ENCODE measurements at regions not wholly inside any gene's neighbourhood (a gene's known extent, or its start where the extent isn't known, plus 50 kb on each side); places are given as distances from the start of the nearest gene placed in this dataset.

DNA sequence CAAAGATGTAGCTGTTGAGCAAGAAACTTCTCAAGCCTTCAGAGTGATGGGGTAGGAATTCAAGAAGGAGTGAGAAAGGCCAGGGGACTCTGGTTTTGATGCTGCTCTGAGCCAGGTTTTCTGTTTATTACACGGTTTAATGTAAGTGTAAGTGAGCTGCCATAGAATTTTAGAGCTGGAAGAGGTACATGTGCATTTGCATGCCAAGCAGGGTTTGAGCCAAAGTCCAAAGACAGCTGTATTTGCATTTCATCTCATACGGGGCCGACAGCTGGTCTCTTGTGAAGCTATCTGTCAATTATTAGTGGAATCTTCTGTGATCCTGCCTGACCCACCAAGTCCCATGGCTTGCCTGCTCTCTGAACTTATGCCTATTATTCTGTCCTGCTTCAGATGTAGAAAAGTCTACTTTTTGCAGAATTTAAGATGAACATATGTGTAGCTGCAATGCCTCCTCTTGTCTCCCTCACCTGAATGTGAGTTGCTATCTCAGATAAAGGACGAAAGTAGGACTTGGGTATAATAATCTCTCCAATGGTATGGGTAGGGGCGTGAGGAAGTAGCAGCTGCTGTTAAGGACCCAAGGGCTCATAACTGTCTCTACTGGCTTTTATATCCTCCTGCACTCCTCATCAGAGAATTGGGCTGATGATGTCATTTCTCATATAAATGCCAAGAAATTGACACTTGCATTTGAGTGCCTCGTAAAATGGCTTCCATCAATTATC, 160.0 kb downstream of the SQOR start:
- TF ChIP-seq, protein P1, sequence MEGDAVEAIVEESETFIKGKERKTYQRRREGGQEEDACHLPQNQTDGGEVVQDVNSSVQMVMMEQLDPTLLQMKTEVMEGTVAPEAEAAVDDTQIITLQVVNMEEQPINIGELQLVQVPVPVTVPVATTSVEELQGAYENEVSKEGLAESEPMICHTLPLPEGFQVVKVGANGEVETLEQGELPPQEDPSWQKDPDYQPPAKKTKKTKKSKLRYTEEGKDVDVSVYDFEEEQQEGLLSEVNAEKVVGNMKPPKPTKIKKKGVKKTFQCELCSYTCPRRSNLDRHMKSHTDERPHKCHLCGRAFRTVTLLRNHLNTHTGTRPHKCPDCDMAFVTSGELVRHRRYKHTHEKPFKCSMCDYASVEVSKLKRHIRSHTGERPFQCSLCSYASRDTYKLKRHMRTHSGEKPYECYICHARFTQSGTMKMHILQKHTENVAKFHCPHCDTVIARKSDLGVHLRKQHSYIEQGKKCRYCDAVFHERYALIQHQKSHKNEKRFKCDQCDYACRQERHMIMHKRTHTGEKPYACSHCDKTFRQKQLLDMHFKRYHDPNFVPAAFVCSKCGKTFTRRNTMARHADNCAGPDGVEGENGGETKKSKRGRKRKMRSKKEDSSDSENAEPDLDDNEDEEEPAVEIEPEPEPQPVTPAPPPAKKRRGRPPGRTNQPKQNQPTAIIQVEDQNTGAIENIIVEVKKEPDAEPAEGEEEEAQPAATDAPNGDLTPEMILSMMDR (IDR thresholded peaks at IDR 0.05) = no peak
- no peaks in the 10 kb centered on the region for H3K36me3 ChIP-seq
- H3K4me3 ChIP-seq (ENCODE audit: low read depth in 1 of 2, low read length in 1 of 2) = no peak overlapping the region
- no peaks in the 10 kb centered on the region for H3K9me3 ChIP-seq
- H3K4me1 ChIP-seq (ENCODE audit: control insufficient read depth in 1 of 2, insufficient read depth in 1 of 2, low read depth in 1 of 2, low read length in 1 of 2) = no peaks in the 10 kb centered on the region
- H3K27ac ChIP-seq = no peak overlapping the region
- peaks cover 33% of the 10 kb centered on the region for H3K27me3 ChIP-seq

DNA sequence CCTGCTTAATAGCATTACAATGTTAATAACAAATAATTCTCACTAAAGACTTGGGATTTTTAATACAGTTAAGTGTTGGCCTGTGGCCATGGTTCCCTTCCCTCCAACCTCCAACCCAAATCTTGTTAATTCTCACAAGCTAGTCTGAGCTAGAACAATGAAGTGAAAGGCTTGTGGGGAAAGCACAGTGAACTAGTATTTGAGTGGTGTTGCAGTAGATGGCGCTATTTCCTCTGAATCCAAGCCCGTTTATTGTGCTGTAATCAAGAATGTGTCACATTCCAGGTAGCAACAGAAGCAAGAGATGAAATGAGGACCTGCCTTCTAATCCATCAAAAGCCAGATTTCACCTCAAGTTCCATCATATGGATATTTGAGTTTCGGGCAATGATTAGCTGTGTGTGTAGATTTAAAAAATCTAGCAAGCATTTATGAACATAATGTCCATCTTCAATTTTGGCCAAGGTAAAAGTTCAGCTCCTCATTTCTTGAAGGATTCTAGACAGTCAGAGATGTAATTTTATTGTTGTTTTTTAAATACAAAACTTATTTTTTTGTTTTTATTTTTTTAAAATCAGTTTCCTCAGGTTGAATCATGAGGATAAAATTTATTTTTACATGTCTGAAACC, 160.7 kb downstream of the SQOR start:
- Histone ChIP-seq H3K4me3 (ENCODE audit: low read depth in 1 of 2, low read length in 1 of 2) (no peak overlapping the region), H3K27me3 (peaks cover 33% of the 10 kb centered on the region), H3K27ac (no peak overlapping the region), H3K4me1 (ENCODE audit: control insufficient read depth in 1 of 2, insufficient read depth in 1 of 2, low read depth in 1 of 2, low read length in 1 of 2) (no peaks in the 10 kb centered on the region), H3K9me3 (no peaks in the 10 kb centered on the region), H3K36me3 (no peaks in the 10 kb centered on the region)
- TF ChIP-seq, protein P1 (IDR thresholded peaks at IDR 0.05) = no peak

DNA sequence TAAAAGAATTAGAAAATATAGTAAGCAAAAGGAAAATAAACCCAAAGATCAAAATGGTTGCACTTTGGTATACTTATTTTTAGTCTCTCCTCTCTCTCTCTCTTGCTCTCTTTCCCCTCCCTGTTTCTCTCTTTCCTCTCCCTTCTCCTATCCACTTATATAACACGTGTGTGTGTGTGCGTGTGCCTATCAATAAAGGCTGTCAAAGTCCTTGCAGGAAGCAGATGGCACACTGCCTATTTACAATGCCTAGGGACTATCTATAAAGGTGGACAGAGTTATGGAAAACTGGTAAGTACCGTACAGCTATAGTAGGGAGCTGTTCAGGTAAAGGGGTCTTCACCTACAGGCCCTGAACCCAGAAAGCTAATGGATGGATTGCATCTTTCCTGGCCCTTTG, 161.6 kb downstream of the SQOR start:
- H3K27ac ChIP-seq = no peak overlapping the region
- TF ChIP-seq, protein P1 (IDR thresholded peaks at IDR 0.05) = no peak
- H3K4me1 ChIP-seq (ENCODE audit: control insufficient read depth in 1 of 2, insufficient read depth in 1 of 2, low read depth in 1 of 2, low read length in 1 of 2) = no peaks in the 10 kb centered on the region
- no peak overlapping the region for H3K4me3 ChIP-seq (ENCODE audit: low read depth in 1 of 2, low read length in 1 of 2)
- peaks cover 30% of the 10 kb centered on the region for H3K27me3 ChIP-seq
- no peaks in the 10 kb centered on the region for H3K9me3 ChIP-seq
- H3K36me3 ChIP-seq = no peaks in the 10 kb centered on the region

DNA sequence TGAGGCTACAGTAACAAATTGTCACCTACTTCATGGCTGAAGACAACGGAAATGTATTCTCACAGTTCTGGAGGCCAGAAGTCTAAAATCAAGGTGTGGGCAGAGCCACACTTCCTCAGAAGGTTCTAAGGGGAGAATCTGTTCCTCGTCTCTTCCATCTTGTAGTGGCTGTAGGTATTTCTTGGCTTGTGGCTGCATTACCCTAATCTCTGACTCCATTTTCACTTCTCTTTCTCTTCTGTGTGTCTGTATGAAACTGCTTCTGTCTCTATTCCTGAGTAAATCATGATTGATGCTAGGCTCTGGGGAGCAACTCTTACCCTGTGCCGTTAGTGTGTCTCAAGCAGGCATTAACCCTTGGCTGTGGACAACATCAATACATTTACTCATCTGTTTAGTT, 164.7 kb downstream of the SQOR start:
- Histone ChIP-seq H3K9me3 (no peaks in the 10 kb centered on the region), H3K36me3 (no peaks in the 10 kb centered on the region), H3K4me3 (ENCODE audit: low read depth in 1 of 2, low read length in 1 of 2) (no peak overlapping the region), H3K27ac (no peak overlapping the region), H3K27me3 (peaks cover 14% of the 10 kb centered on the region), H3K4me1 (ENCODE audit: control insufficient read depth in 1 of 2, insufficient read depth in 1 of 2, low read depth in 1 of 2, low read length in 1 of 2) (no peaks in the 10 kb centered on the region)
- TF ChIP-seq, protein P1 (IDR thresholded peaks at IDR 0.05) = no peak

DNA sequence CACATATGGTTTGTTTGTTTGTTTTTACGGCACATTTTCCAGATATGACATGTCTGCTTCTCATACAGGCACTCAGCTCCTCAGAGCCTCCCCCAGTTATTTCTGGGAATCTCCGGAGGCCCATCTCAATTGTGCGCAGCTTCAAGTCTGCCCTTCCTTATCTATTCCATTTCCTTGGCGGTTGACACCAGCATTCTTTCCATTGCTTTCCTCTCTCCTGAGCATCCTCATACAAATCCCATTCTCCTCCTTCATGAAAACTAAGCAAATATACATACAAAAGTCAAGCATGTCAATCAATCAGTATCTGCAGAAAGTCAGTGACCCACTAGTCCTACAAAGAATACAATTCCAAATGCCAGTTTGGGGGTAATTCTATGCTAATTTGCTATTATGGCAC, 166.7 kb downstream of the SQOR start:
- Histone ChIP-seq H3K36me3 (no peaks in the 10 kb centered on the region), H3K9me3 (no peaks in the 10 kb centered on the region), H3K4me1 (ENCODE audit: control insufficient read depth in 1 of 2, insufficient read depth in 1 of 2, low read depth in 1 of 2, low read length in 1 of 2) (no peaks in the 10 kb centered on the region), H3K27ac (no peak overlapping the region), H3K4me3 (ENCODE audit: low read depth in 1 of 2, low read length in 1 of 2) (no peak overlapping the region), H3K27me3 (no peaks in the 10 kb centered on the region)
- TF ChIP-seq, protein P1 (IDR thresholded peaks at IDR 0.05) = no peak

All from neutrophil (primary cell).